ENCODE measurements at regions not wholly inside any gene's neighbourhood (a gene's known extent, or its start where the extent isn't known, plus 50 kb on each side); places are given as distances from the start of the nearest gene placed in this dataset.

- Histone ChIP-seq H3K27ac (ENCODE audit: extremely low read depth, low read depth, low read length) (no peak overlapping the region), H3K9me3 (ENCODE audit: control insufficient read depth, insufficient read depth, low read depth, low read length) (no peaks in the 10 kb centered on the region), H3K36me3 (ENCODE audit: control insufficient read depth in 2 of 2, insufficient read depth in 1 of 2, low read length in 2 of 2) (no peaks in the 10 kb centered on the region), H3K4me1 (ENCODE audit: control insufficient read depth, insufficient read depth, low read length) (no peaks in the 10 kb centered on the region), H3K4me3 (ENCODE audit: low read depth, low read length) (no peak overlapping the region)
- TF ChIP-seq ZSCAN23 (tag by site-specific recombination; IDR thresholded peaks at IDR 0.05) = no peak
- TF ChIP-seq ZNF549 (tag by site-specific recombination; IDR thresholded peaks at IDR 0.05) = no peak
- TF ChIP-seq ZNF791 (tag by site-specific recombination; IDR thresholded peaks at IDR 0.05) = no peak
- TF ChIP-seq ZNF175 (tag by site-specific recombination; IDR thresholded peaks at IDR 0.05) = no peak
- TF ChIP-seq ZNF214 (tag by site-specific recombination; IDR thresholded peaks at IDR 0.05; ENCODE audit: borderline replicate concordance) = no peak
- TF ChIP-seq ZFP41 (tag by site-specific recombination; IDR thresholded peaks at IDR 0.05; ENCODE audit: borderline replicate concordance) = no peak
- TF ChIP-seq ZNF350 (tag by site-specific recombination; IDR thresholded peaks at IDR 0.05) = no peak
- no peak for TF ChIP-seq ZNF621 (tag by site-specific recombination; IDR thresholded peaks at IDR 0.05)
- no peak for TF ChIP-seq HIC1 (tag by site-specific recombination; IDR thresholded peaks at IDR 0.05)
- TF ChIP-seq ZNF146 (tag by site-specific recombination; IDR thresholded peaks at IDR 0.05) = no peak
- no peak for TF ChIP-seq HOXC10 (CRISPR knock-in tag; IDR thresholded peaks at IDR 0.05)
- TF ChIP-seq ZNF670 (tag by site-specific recombination; IDR thresholded peaks at IDR 0.05; ENCODE audit: low read depth) = no peak
- TF ChIP-seq MEIS1 (CRISPR knock-in tag; IDR thresholded peaks at IDR 0.05; ENCODE audit: borderline replicate concordance) = no peak
- TF ChIP-seq ZNF37A (tag by site-specific recombination; IDR thresholded peaks at IDR 0.05) = no peak
- ChIA-PET POLR2A (no interaction called here), CTCF (no interaction called here)
Observed at GRCh38 chr7:81036057-81036456, 117.2 kb upstream of the SEMA3C start.

GRCh38 chr7:81031996-81032395, 113.1 kb upstream of the SEMA3C start:
- Histone ChIP-seq H3K4me1 (ENCODE audit: control insufficient read depth, insufficient read depth, low read length) (no peaks in the 10 kb centered on the region), H3K4me3 (ENCODE audit: low read depth, low read length) (no peak overlapping the region), H3K36me3 (ENCODE audit: control insufficient read depth in 2 of 2, insufficient read depth in 1 of 2, low read length in 2 of 2) (no peaks in the 10 kb centered on the region), H3K27ac (ENCODE audit: extremely low read depth, low read depth, low read length) (no peak overlapping the region), H3K9me3 (ENCODE audit: control insufficient read depth, insufficient read depth, low read depth, low read length) (no peaks in the 10 kb centered on the region)
- TF ChIP-seq ZSCAN23 (tag by site-specific recombination; IDR thresholded peaks at IDR 0.05) (no peak), ZNF843 (tag by site-specific recombination; IDR thresholded peaks at IDR 0.05) (no peak), ZNF133 (tag by site-specific recombination; IDR thresholded peaks at IDR 0.05) (0 out of 2 replicates have a peak, but pooled peaks have one; percentile 1), GLI2 (tag by site-specific recombination; IDR thresholded peaks at IDR 0.05; ENCODE audit: borderline replicate concordance, low read depth) (no peak), RBAK (tag by site-specific recombination; IDR thresholded peaks at IDR 0.05) (no peak), ZNF266 (tag by site-specific recombination; IDR thresholded peaks at IDR 0.05; ENCODE audit: low read depth) (no peak), ZEB2 (tag by site-specific recombination; IDR thresholded peaks at IDR 0.05) (no peak), ZNF2 (tag by site-specific recombination; IDR thresholded peaks at IDR 0.05) (no peak)
- CTCF ChIA-PET = no interaction called here
- POLR2A ChIA-PET = no interaction called here

GRCh38 chr7:81031243-81031642, 112.4 kb upstream of the SEMA3C start:
- ChIA-PET POLR2A (no interaction called here), CTCF (no interaction called here)
- TF ChIP-seq PRDM10 (tag by site-specific recombination; IDR thresholded peaks at IDR 0.05) (0 out of 2 replicates have a peak, but pooled peaks have one; percentile 14), FEZF1 (tag by site-specific recombination; IDR thresholded peaks at IDR 0.05) (no peak)
- Histone ChIP-seq H3K27ac (ENCODE audit: extremely low read depth, low read depth, low read length) (no peak overlapping the region), H3K4me3 (ENCODE audit: low read depth, low read length) (no peak overlapping the region), H3K9me3 (ENCODE audit: control insufficient read depth, insufficient read depth, low read depth, low read length) (no peaks in the 10 kb centered on the region), H3K4me1 (ENCODE audit: control insufficient read depth, insufficient read depth, low read length) (no peaks in the 10 kb centered on the region), H3K36me3 (ENCODE audit: control insufficient read depth in 2 of 2, insufficient read depth in 1 of 2, low read length in 2 of 2) (no peaks in the 10 kb centered on the region)
